ENCODE measurements at regions not wholly inside any gene's neighbourhood (a gene's known extent, or its start where the extent isn't known, plus 50 kb on each side); places are given as distances from the start of the nearest gene placed in this dataset.

DNA sequence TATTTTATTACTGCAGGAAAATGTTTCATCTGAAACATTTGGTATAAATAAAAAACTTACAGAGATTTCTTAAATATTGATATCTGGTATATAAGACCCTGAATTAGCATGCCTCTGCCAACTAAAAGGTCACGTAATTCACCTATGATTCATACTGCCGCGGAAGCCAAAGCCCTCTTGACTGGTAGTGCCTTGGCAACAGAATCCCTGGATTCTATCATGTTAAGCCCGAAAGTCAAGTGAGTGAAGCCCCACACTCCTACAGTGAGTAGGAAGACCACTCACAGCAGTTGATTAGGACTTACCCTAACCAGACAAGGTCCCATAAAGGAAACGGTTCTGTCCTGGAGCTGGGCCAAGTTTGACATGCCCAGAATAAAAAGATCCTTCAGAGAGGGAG lies 175.6 kb upstream of the NREP start:
- TF ChIP-seq CTCF (IDR thresholded peaks at IDR 0.05; ENCODE audit: low read depth, low read length): no peak
- peak; percentile 53 to 60 for DNase-seq (ENCODE audit: low read depth in 2 of 2)
- no peak overlapping the region for H3K4me3 ChIP-seq (replicated peaks in 1 of 2; ENCODE audit: low read depth in 2 of 2, low read length in 2 of 2)

DNA sequence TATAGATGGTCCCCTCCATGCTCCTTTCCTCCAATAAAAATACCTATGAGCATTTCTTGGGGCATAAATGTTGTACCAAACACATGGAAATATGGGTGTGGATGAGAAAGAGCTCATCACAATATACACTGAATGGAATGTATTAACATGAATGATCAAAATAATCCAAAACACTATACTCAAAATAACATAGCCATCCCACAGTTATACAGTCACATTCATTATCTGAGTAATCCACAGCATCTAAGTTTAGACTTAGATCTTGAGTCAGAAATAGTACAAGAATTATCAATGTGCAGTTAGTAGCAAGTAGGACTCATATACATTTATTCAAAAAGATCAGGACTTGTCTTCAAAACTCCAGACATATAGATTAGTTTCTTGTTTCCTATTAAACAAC lies 175.2 kb upstream of the NREP start:
- no peak overlapping the region for H3K4me3 ChIP-seq (replicated peaks in 1 of 2; ENCODE audit: low read depth in 2 of 2, low read length in 2 of 2)
- no peak for TF ChIP-seq CTCF (IDR thresholded peaks at IDR 0.05; ENCODE audit: low read depth, low read length)

DNA sequence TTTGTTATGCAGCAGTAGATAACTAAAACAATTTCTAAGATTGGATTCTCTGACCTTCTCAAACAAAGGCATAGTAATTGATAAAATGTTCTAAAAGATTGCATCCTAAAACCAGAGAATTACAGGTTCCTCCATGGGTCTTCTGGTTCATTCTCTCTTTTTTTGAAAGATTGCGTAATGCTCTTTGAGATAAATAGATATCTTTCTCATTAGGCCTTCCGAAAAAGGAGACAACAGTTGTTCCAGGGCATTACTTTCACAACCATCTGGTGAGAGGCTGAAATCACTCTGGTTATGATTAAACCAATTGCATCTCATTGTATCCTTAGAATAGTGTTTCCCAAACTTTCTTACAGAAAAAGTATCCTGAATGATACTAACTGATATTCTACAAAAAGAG lies 174.7 kb upstream of the NREP start:
- no peak for TF ChIP-seq CTCF (IDR thresholded peaks at IDR 0.05; ENCODE audit: low read depth, low read length)
- no peak overlapping the region for H3K4me3 ChIP-seq (replicated peaks in 1 of 2; ENCODE audit: low read depth in 2 of 2, low read length in 2 of 2)

More for the DNA sequence above, 175.2 kb upstream of the NREP start:
- peak in 1 of 2 donors; percentile 56 for DNase-seq (ENCODE audit: low read depth in 2 of 2)

GRCh38 chr5:111930905-111931461 lies 174.0 kb upstream of the NREP start:
- no peak overlapping the region for H3K4me3 ChIP-seq (replicated peaks in 1 of 2; ENCODE audit: low read depth in 2 of 2, low read length in 2 of 2)
- DNase-seq (ENCODE audit: low read depth in 2 of 2): peak; percentile 38 to 84
- no peak for TF ChIP-seq CTCF (IDR thresholded peaks at IDR 0.05; ENCODE audit: low read depth, low read length)

More for the DNA sequence above, 174.7 kb upstream of the NREP start:
- DNase-seq (ENCODE audit: low read depth in 2 of 2): no peak

- DNase-seq (ENCODE audit: low read depth in 2 of 2): peak; percentile 47 to 53
- no peak for TF ChIP-seq CTCF (IDR thresholded peaks at IDR 0.05; ENCODE audit: low read depth, low read length)
- no peak overlapping the region for H3K4me3 ChIP-seq (replicated peaks in 1 of 2; ENCODE audit: low read depth in 2 of 2, low read length in 2 of 2)
Observed at GRCh38 chr5:111930449-111930848, 173.5 kb upstream of the NREP start.

- DNase-seq (ENCODE audit: low read depth in 2 of 2): peak; percentile 88 to 97
- H3K4me3 ChIP-seq (replicated peaks in 1 of 2; ENCODE audit: low read depth in 2 of 2, low read length in 2 of 2): no peak overlapping the region
- no peak for TF ChIP-seq CTCF (IDR thresholded peaks at IDR 0.05; ENCODE audit: low read depth, low read length)
Observed at GRCh38 chr5:111929867-111930266, 172.9 kb upstream of the NREP start.

DNA sequence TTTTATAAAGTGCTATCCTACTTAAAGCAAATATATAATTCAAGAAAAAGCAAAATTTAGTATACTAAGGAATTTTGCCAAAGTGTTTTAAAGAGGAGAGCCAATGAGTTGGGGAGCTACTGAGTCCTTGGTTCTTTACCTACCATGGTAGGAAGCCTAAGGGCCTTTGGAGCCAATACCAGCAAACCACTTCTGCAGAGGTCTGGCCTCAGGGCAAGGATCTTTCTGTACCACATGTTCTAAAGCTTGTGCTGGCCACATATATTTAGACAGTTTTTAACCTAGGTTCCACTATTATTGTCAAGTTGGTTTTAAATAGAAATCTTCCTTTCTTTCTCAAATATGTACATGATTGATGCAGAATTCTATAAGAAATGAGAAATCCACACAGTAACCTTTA lies 172.3 kb upstream of the NREP start:
- no peak overlapping the region for H3K4me3 ChIP-seq (replicated peaks in 1 of 2; ENCODE audit: low read depth in 2 of 2, low read length in 2 of 2)
- TF ChIP-seq CTCF (IDR thresholded peaks at IDR 0.05; ENCODE audit: low read depth, low read length): no peak
- no peak for DNase-seq (ENCODE audit: low read depth in 2 of 2)

Measured in cardiac fibroblast (primary cell).